Keratinocyte (primary cell): ENCODE measurements at regions not wholly inside any gene's neighbourhood (a gene's known extent, or its start where the extent isn't known, plus 50 kb on each side); places are given as distances from the start of the nearest gene placed in this dataset.

Experiments used
- DNase-seq: peaks from one replicate; pipeline ENCODE4 v3.0.0-alpha.2; 2011; ENCODE audit warnings: low read depth, missing footprints, low spot score
- FAIRE-seq: peaks from 2 replicates; lab custom pipeline; 2011; peaks lifted over from hg19 to GRCh38; lab: Jason Lieb, UNC
- H2AFZ ChIP-seq: 2 replicates; pipeline ENCODE4 v1.6.0; 2012; ENCODE audit warnings: low read length, control low read depth, inconsistent platforms; ENCODE audit not compliant: control insufficient read depth
- H3K27ac ChIP-seq: 2 replicates; pipeline ENCODE4 v1.5.1; 2011; ENCODE audit warnings: low read length; ENCODE audit not compliant: control insufficient read depth, insufficient read depth
- H3K27me3 ChIP-seq: 3 replicates; pipeline ENCODE4 v1.6.0; 2011; ENCODE audit warnings: low read length; ENCODE audit not compliant: control insufficient read depth, insufficient read depth; ENCODE audit errors: extremely low read depth
- H3K36me3 ChIP-seq, 2 experiments: 2 replicates in 1 of 2; 3 replicates in 1 of 2; pipeline ENCODE4 v1.5.1; 2011; ENCODE audit warnings: low read length in 2 of 2, mild to moderate bottlenecking in 1 of 2; ENCODE audit not compliant: control insufficient read depth in 2 of 2, insufficient read depth in 2 of 2; ENCODE audit errors: extremely low read depth in 1 of 2
- H3K4me1 ChIP-seq: 3 replicates; pipeline ENCODE4 v1.5.1; 2011; ENCODE audit warnings: low read length; ENCODE audit not compliant: control insufficient read depth, insufficient read depth; ENCODE audit errors: extremely low read depth
- H3K4me2 ChIP-seq: 3 replicates; pipeline ENCODE4 v1.6.0; 2011; ENCODE audit warnings: low read depth, low read length; ENCODE audit not compliant: control insufficient read depth, insufficient read depth; ENCODE audit errors: extremely low read depth
- H3K4me3 ChIP-seq, 3 experiments: fragments of 200-600 bp in 1 of 3; sonication (generic) in 1 of 3; 2 replicates in 2 of 3; 3 replicates in 1 of 3; pipeline ENCODE4 v1.5.1; 2011 to 2016; ENCODE audit warnings: low read length in 3 of 3, mild to moderate bottlenecking in 3 of 3, control low read depth in 2 of 3, inconsistent platforms in 1 of 3, low read depth in 1 of 3, mixed read lengths in 1 of 3, mixed run types in 1 of 3, moderate library complexity in 1 of 3; ENCODE audit not compliant: control insufficient read depth in 2 of 3, insufficient read depth in 2 of 3; ENCODE audit errors: extremely low read depth in 1 of 3
- H3K79me2 ChIP-seq: 2 replicates; pipeline ENCODE4 v1.6.0; 2012; ENCODE audit warnings: low read length; ENCODE audit not compliant: control insufficient read depth, insufficient read depth
- H3K9ac ChIP-seq: 3 replicates; pipeline ENCODE4 v1.6.0; 2011; ENCODE audit warnings: low read length; ENCODE audit not compliant: control insufficient read depth, insufficient read depth; ENCODE audit errors: extremely low read depth
- H3K9me1 ChIP-seq: 3 replicates; pipeline ENCODE4 v1.6.0; 2011; ENCODE audit warnings: low read length; ENCODE audit not compliant: control insufficient read depth, insufficient read depth; ENCODE audit errors: extremely low read depth
- H3K9me3 ChIP-seq: 2 replicates; pipeline ENCODE4 v1.5.1; 2012; ENCODE audit warnings: low read depth, low read length; ENCODE audit not compliant: control insufficient read depth
- H4K20me1 ChIP-seq: 3 replicates; pipeline ENCODE4 v1.6.0; 2011; ENCODE audit warnings: low read length; ENCODE audit not compliant: control insufficient read depth, insufficient read depth; ENCODE audit errors: extremely low read depth
- CTCF ChIP-seq, 3 experiments: IDR thresholded peaks in 1 of 3; conservative IDR thresholded peaks in 1 of 3; optimal IDR thresholded peaks in 1 of 3; 2 replicates in 2 of 3; 3 replicates in 1 of 3; pipeline versions ENCODE3 to v1.5.1; 2011; ENCODE audit warnings: low read length in 3 of 3, mild to moderate bottlenecking in 3 of 3, moderate library complexity in 2 of 3, control low read depth in 1 of 3, inconsistent platforms in 1 of 3; ENCODE audit not compliant: insufficient read depth in 2 of 3; ENCODE audit errors: extremely low read depth in 1 of 3
- EZH2 ChIP-seq: IDR thresholded peaks from one replicate; pipeline ENCODE4 v1.6.1; 2012; ENCODE audit warnings: inconsistent platforms, mild to moderate bottlenecking, low read length, moderate library complexity
- dilution Hi-C: fragments of 300-500 bp; cut with MboI; formaldehyde crosslinking; loops from one replicate; pipeline ENCODE4 v1.7.0; 2020; ENCODE audit warnings: low sequenced_read_pairs; ENCODE audit not compliant: extremely low pct_ligation_motif_present

GRCh38 chr9:82677086-82677485 lies 385.9 kb downstream of the RASEF start:
- H3K27me3 ChIP-seq, result no peaks in the 10 kb centered on the region
- TF ChIP-seq EZH2, result no peak
- TF ChIP-seq CTCF (optimal IDR thresholded peaks at IDR 0.05 in 1 of 3, IDR thresholded peaks at IDR 0.05 in 1 of 3, conservative IDR thresholded peaks at IDR 0.05 in 1 of 3; ENCODE audit: extremely low read depth in 1 of 3, insufficient read depth in 2 of 3, low read length in 3 of 3), result no peak
- FAIRE-seq (no peak), DNase-seq (no peak)
- no peaks in the 10 kb centered on the region for H3K4me1 ChIP-seq
- no peaks in the 10 kb centered on the region for H3K79me2 ChIP-seq
- H3K36me3 ChIP-seq, result no peaks in the 10 kb centered on the region
- H3K4me2 ChIP-seq, result no peak overlapping the region
- no peak overlapping the region for H3K9ac ChIP-seq
- no peaks in the 10 kb centered on the region for H4K20me1 ChIP-seq
- H3K9me1 ChIP-seq, result no peaks in the 10 kb centered on the region
- dilution Hi-C loops, result no loop called here
- no peak overlapping the region for H3K27ac ChIP-seq
- no peak overlapping the region for H3K4me3 ChIP-seq
- H3K9me3 ChIP-seq, result no peaks in the 10 kb centered on the region
- no peak overlapping the region for H2AFZ ChIP-seq

GRCh38 chr9:82679472-82679871 lies 383.5 kb downstream of the RASEF start:
- no peaks in the 10 kb centered on the region for H3K9me1 ChIP-seq
- H3K36me3 ChIP-seq, result no peaks in the 10 kb centered on the region
- no peaks in the 10 kb centered on the region for H3K4me1 ChIP-seq
- no peak for TF ChIP-seq CTCF (optimal IDR thresholded peaks at IDR 0.05 in 1 of 3, IDR thresholded peaks at IDR 0.05 in 1 of 3, conservative IDR thresholded peaks at IDR 0.05 in 1 of 3; ENCODE audit: extremely low read depth in 1 of 3, insufficient read depth in 2 of 3, low read length in 3 of 3)
- no peaks in the 10 kb centered on the region for H4K20me1 ChIP-seq
- H3K4me2 ChIP-seq, result no peak overlapping the region
- FAIRE-seq (no peak), DNase-seq (no peak)
- no peak overlapping the region for H3K27ac ChIP-seq
- H2AFZ ChIP-seq, result no peak overlapping the region
- H3K4me3 ChIP-seq, result no peak overlapping the region
- H3K9me3 ChIP-seq, result no peaks in the 10 kb centered on the region
- dilution Hi-C loops, result no loop called here
- no peaks in the 10 kb centered on the region for H3K27me3 ChIP-seq
- no peaks in the 10 kb centered on the region for H3K79me2 ChIP-seq
- no peak overlapping the region for H3K9ac ChIP-seq
